ENCODE measurements at regions not wholly inside any gene's neighbourhood (a gene's known extent, or its start where the extent isn't known, plus 50 kb on each side); places are given as distances from the start of the nearest gene placed in this dataset.

DNA sequence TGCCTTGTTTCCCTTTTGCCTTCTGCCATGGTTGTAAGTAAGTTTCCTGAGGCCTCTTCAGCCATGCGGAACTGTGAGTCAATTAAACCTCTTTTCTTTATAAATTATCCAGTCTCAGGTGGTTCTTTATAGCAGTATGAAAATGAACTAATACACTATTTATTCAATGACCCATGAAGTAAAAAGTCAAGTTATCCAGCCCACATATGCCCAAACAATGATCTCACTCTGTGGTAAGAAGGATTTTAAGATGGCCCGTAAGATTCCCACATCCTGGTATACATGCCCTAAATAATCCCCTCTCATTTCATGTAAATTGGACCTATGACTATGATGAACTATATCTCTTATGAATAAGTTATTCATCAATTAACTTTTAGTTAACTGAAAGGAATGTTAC is 1008.3 kb upstream of the B3GALT2 start:
- in situ Hi-C loops (cut with MboI), result no loop called here
- WGBS (ENCODE audit: insufficient coverage, insufficient replicate concordance, low lambda C conversion rate, missing lambda C conversion rate), result 89% methylated on average over 2 of the region's 2 CpGs
- ChIA-PET POLR2A (no interaction called here), SMC1A (ENCODE audit: uncharacterized antibody, unreplicated experiment) (no interaction called here), CTCF (no interaction called here), RAD21 (ENCODE audit: unreplicated experiment) (no interaction called here)
- no peak overlapping the region for H3K27ac ChIP-seq (ENCODE audit: control insufficient read depth, insufficient read depth)
- DNase-seq (ENCODE audit: low read depth, low spot score), result no peak
- no peak overlapping the region for H3K4me3 ChIP-seq
- H3K4me2 ChIP-seq (ENCODE audit: control insufficient read depth, insufficient read depth), result no peak overlapping the region
- no peaks in the 10 kb centered on the region for H3K4me1 ChIP-seq (ENCODE audit: control insufficient read depth, insufficient read depth, low read length)
- H3K9ac ChIP-seq (ENCODE audit: control insufficient read depth, insufficient read depth, low read length), result no peak overlapping the region
- no TSS peak for BruUV-seq (replicated peaks)
- FAIRE-seq, result no peak
- no peaks in the 10 kb centered on the region for H3K36me3 ChIP-seq (ENCODE audit: control insufficient read depth in 2 of 2, insufficient read depth in 2 of 2, low read length in 1 of 2)
- no peaks in the 10 kb centered on the region for H3K79me2 ChIP-seq (ENCODE audit: control insufficient read depth, insufficient read depth, low read length)
- no peaks in the 10 kb centered on the region for H3K9me3 ChIP-seq (replicated peaks; ENCODE audit: control insufficient read depth, insufficient read depth, low read length)
- TF ChIP-seq HCFC1 (IDR thresholded peaks at IDR 0.05; ENCODE audit: low read length), result no peak
- TF ChIP-seq, protein P1, sequence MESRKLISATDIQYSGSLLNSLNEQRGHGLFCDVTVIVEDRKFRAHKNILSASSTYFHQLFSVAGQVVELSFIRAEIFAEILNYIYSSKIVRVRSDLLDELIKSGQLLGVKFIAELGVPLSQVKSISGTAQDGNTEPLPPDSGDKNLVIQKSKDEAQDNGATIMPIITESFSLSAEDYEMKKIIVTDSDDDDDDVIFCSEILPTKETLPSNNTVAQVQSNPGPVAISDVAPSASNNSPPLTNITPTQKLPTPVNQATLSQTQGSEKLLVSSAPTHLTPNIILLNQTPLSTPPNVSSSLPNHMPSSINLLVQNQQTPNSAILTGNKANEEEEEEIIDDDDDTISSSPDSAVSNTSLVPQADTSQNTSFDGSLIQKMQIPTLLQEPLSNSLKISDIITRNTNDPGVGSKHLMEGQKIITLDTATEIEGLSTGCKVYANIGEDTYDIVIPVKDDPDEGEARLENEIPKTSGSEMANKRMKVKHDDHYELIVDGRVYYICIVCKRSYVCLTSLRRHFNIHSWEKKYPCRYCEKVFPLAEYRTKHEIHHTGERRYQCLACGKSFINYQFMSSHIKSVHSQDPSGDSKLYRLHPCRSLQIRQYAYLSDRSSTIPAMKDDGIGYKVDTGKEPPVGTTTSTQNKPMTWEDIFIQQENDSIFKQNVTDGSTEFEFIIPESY (IDR thresholded peaks at IDR 0.05), result no peak
- TF ChIP-seq, protein P2, sequence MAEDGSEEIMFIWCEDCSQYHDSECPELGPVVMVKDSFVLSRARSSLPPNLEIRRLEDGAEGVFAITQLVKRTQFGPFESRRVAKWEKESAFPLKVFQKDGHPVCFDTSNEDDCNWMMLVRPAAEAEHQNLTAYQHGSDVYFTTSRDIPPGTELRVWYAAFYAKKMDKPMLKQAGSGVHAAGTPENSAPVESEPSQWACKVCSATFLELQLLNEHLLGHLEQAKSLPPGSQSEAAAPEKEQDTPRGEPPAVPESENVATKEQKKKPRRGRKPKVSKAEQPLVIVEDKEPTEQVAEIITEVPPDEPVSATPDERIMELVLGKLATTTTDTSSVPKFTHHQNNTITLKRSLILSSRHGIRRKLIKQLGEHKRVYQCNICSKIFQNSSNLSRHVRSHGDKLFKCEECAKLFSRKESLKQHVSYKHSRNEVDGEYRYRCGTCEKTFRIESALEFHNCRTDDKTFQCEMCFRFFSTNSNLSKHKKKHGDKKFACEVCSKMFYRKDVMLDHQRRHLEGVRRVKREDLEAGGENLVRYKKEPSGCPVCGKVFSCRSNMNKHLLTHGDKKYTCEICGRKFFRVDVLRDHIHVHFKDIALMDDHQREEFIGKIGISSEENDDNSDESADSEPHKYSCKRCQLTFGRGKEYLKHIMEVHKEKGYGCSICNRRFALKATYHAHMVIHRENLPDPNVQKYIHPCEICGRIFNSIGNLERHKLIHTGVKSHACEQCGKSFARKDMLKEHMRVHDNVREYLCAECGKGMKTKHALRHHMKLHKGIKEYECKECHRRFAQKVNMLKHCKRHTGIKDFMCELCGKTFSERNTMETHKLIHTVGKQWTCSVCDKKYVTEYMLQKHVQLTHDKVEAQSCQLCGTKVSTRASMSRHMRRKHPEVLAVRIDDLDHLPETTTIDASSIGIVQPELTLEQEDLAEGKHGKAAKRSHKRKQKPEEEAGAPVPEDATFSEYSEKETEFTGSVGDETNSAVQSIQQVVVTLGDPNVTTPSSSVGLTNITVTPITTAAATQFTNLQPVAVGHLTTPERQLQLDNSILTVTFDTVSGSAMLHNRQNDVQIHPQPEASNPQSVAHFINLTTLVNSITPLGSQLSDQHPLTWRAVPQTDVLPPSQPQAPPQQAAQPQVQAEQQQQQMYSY (CRISPR knock-in tag; IDR thresholded peaks at IDR 0.05), result no peak
- no peak for TF ChIP-seq NR2F1 (conservative IDR thresholded peaks at IDR 0.05)
- H3K27me3 ChIP-seq (replicated peaks in 1 of 2; ENCODE audit: control insufficient read depth in 2 of 2, insufficient read depth in 2 of 2, low read length in 1 of 2), result no peaks in the 10 kb centered on the region
- no peak overlapping the region for H2AFZ ChIP-seq (ENCODE audit: control insufficient read depth, low read depth, low read length)
- intact Hi-C loops (cut with micrococcal nuclease; ENCODE audit: unreplicated experiment), result no loop called here
- no peaks in the 10 kb centered on the region for H4K20me1 ChIP-seq (ENCODE audit: control insufficient read depth, insufficient read depth)
- no peak for ATAC-seq
